H4 (cell line): ENCODE measurements at regions not wholly inside any gene's neighbourhood (a gene's known extent, or its start where the extent isn't known, plus 50 kb on each side); places are given as distances from the start of the nearest gene placed in this dataset.

Source experiments
- DNase-seq: peaks from one replicate; pipeline ENCODE4 v3.0.0-alpha.2; 2015; ENCODE audit warnings: low spot score

DNA sequence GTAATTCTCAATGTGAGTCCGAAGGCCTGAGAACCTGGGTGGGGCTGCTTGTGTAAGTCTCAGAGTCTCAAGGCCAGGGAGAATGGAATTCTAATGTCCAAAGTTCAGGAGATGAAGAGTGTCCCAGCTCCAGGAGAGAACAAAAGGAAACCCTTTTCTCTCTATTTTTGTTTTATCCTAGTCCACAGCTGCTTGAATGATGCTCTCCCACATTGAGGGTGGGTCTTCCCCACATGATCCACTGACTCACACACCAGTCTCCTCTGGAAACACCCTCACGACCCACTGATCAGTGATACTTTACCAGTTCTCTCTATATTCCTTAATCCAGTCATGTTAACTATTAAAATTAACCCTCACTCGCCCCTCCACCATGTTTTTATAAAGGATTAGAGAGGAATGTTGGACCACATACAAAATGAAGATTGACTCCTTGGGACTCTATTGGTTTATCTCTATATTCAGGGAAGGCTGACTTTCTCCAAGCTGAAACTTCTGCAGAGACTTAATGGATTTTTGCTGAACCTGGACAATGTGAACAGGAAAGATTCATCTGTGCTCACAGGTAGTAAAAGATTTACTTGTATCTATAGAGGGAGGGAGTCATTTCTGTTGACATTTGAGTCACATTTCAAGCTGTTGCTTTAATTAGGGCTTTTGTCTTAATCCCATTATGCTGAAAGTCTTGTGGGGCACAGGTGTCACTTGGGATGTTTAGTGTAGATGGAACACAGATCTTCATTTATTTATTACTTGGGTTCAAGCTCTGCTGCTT lies 1061.0 kb upstream of the TMEM132C start:
- no peak for DNase-seq

DNA sequence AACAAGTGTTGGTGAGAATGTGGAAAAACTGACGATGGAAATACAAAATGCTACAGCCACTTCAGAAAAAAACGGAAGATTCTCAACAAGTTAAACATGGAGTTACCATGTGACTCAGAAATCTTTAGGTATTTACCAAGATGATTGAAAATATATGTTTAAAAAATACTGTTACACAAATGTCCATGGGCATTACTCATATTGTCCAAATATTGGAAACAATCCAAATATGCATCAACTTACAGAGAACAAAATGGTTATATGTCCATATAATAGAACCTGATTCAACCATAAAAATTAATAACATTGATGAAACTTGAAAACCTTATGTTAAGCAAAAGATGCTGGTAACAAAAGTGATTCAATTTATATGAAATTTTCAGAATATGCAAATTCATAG lies 1057.7 kb upstream of the TMEM132C start:
- no peak for DNase-seq

DNA sequence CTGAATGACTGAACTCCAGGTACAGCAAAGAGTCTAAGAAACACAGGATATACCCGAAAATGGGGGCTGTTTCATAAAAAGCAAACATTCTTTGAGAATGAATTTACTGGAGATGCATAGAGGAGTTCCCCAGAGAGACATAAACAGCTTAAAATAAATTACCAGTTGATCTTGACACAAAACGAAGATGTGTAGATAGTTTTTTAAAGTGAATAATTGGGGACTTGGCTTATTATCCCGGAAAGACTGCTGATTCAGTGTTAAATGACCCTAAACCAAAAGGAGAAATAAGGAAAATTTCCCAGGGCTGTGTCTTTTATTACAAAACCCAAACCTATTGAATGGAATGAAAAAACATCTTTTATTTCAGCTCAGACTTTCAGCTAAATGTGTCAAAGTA lies 1052.8 kb upstream of the TMEM132C start:
- DNase-seq: no peak

DNA sequence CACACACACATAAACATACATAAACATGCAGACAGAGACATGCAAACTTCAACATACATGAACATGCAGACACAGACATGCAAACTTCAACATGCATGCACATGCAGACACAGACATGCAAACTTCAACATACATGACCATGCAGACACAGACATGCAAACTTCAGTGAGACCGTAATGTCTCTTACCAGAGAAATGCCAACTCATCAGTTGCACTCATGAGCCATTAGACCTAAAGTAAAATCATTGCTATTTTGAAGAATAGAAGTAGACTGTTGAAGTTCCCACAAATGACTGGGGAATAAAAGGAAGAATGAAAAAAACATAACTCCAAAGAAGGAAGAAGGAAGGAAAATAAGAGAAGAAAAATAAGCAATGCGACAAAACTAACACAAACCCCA lies 1044.0 kb upstream of the TMEM132C start:
- DNase-seq: no peak

DNA sequence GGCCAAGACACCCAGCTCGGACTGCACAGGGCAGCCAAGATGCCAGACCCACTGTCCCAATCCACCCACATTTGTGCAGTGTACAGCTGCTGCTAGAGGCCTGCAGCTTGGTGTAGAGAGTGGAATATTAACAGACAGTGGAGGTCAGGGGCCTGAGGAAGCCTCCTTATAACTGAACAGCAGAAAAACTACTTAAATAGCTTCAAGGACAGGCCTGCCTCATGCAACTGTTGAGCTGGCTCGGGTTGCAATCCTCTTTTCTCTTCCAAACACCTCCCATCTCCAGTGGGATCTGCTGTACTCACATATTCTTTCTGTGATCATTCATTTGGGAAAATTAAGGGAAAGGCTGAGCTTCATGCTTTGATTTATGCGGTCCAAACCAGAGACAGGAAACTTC lies 1043.2 kb upstream of the TMEM132C start:
- DNase-seq: no peak

DNA sequence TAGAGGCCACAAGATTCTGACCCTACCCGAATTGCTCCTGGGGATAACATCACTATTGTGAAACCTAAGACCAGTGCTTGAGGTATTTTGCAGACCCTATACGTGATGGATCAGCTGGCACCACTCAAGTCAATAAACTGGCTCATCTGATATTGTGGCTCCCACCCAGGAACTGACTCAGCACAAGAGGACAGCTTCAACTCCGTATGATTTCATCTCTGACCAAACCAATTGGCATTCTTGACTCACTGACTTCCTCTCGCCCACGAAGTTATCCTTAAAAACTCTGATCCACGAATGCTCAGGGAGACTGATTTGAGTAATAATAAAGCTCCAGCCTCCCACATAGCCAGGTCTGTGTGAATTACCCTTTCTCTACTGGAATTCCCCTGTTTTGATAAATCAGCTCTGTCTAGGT lies 1036.1 kb upstream of the TMEM132C start:
- DNase-seq: peak; percentile 70

DNA sequence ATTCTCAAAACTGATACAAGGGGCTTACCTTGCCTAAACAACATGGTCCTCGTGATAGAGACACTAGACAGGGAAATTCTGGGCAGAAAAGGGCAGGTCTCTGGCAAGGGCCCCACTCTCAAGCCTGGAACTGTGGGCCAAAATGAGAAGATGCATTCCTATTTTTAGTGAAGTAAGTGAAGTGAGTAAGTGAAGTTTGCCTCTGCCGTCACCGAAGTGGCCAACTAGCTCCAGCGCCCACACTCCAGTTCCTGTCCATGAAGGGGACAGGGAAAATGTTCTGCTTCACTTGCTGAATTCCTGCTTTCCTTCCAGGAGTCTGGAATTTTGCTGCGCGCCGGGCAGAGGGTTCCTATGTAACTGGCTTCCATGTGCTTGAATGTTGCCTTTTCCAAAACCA lies 1035.6 kb upstream of the TMEM132C start:
- no peak for DNase-seq

DNA sequence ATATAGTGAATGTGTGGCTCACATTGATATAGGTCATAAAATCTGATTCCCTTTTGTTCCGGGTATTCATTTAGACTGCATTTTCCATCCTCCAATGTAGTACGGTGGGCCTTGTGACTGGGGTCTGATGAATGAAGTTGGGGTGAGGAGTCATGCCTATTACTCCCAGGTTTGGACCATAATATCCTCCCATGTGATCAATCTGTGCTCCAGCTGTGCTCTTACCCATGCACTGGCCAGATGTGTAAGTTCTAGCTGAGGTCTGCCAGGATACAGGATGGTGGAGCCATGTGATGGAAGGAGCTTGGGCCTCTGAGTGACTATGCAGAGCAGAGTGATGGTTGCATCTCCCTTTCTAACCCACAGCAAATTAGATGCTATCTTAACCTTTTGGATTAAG lies 1034.0 kb upstream of the TMEM132C start:
- DNase-seq: no peak

DNA sequence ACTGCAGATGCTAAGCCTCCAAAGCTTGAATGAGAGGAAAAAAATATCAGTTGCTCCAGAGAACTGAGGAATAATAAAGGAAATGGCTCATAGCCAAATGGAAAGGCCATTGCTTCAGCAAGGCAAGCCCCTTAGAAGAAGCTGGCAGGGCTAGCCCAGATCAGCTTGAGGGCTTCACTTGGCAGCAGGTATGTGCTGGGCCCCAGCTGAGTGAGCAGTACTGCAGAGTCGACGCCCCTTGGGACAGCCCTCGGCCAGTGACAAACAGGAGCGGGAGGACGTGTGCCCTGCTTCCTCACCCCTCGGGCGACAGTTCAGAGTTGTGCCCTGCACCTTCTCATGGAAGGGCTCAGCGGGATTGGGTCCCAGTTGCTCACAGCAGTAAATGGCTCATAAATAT lies 1031.2 kb upstream of the TMEM132C start:
- DNase-seq: no peak

DNA sequence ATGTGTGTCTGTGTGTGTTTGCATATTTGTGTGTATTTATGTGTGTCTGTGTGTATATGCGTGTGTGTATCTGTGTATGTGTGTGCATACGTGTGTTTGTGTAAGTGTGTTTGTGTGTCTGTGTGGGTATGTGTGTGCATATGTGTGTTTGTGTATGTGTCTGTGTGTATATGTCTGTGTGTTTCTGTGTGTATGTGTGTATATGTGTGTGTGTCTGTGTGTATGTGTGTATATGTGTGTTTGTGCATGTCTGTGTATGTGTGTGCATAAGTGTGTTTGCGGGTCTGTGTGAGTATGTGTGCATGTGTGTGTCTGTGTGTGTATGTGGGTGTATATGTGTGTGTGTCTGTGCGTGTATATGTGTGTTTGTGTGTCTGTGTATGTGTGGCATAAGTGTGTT lies 1030.5 kb upstream of the TMEM132C start:
- DNase-seq: no peak

DNA sequence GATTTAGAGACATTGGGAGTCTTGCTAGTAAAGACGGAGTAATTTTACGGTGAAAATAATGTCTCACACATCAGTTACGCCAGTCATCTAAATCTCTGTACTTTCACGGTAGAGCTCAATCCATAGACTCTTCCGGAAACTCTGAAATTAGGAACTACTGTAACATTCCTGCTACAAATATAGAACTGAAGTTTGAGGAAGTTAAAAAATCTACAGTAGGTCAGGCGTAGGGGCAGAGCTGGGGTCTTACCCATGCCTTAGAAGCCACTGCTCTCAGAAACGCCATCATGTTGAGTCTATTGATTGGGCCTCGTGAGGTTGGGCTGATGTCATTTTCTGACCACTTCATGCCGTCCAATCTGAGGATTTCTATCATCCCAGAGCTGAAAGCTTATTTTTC lies 1029.8 kb upstream of the TMEM132C start:
- no peak for DNase-seq

DNA sequence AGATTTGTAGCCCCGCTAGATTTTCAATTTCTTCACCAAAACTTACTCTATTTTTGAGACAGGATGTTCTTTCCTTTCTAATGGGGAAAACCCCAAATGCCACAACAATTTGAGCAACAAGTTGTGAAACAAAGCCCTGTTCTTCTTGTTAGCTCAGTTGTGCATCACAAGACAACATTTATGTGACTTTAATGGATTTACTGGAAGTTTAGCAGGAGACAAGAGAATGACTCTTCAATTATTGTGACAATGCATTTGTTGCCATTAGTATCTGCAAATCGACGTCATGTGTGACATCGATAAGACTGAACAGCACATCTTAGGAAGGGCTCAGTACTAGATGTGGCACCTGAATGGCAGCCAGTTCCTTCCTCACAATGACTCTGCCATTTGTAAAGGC lies 1028.9 kb upstream of the TMEM132C start:
- no peak for DNase-seq

DNA sequence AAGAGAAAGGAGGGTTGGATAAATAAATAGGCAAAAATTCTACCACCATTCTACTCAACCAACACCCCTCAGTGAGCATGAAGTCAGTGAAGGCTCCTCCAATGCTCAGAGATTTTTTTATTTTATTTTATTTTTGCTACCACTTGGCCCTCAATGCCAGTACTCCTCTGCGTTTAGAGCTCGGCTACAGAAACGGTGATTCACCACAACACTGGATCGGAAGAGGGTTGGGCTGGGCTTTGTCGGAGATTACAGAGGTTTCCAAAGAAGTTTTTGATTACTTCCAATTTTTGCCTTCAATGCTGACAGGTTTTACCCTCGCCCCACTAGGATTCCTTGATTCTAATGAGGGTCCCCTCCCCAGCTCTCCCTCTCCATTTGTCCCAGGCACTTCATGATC lies 1027.2 kb upstream of the TMEM132C start:
- no peak for DNase-seq

DNA sequence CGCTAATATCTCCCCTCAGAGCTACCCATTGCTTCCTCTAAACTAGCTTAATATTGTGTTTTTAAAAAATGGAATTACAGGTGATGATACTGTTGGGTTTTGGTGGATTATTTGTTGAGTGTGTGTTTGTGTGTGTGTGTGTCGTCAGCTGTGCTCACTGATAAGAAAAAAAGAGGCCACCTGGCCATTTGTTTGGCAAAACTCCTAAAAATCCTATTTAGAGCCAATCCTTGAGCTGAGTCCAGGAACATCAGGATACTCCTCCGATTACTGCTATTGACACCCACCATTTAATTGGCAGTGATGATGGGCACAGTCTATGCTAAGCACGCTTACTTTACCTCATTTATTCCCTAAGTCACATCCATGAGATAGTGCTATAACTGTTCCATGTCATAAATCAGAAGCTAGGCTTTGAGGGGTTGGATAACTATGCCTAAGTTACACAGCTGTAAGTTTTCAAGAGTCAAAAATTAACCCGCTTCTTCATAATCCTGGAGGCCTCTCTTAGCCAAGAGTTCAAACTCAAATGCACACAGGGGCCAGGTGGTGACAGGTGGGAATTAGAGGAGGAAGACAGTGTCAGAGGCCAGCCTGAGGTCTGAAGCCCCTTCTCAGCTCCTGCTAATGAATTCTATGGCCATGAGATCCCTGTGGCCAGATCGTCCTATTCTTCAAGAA lies 1026.6 kb upstream of the TMEM132C start:
- no peak for DNase-seq

DNA sequence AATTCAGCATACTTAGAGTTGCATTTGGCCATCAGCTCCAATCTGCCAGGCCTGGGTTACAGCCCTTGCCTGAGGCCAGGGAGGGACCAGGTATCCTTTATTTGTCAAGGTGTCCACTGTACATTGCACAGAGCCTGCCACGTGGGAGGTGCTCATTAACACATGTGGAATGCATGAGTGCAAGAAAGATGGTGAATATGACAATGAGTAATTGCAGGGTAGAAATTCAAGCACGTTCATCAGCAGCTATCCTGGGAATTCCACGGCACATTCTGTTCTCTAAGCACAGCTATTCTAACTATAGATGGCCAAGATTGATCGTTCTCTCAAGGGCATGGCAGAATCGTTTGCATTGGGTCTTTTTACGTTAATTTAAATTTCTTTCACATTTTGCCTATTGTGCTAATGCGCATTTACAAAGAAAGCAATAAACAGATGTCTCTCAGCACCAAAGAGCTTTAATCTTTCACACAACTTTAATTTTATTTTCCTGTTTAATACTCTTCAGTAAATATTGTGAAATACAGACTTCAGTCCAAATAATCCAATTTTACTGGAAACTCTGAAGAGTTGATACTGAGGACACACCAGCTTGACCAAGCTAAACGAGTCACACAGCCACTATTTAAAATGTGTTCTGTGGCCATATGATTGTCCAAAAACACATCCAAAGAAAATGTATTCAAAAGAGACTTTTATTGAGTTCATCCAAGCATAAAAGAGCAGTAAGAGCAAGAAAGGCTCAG lies 1025.7 kb upstream of the TMEM132C start:
- no peak for DNase-seq

DNA sequence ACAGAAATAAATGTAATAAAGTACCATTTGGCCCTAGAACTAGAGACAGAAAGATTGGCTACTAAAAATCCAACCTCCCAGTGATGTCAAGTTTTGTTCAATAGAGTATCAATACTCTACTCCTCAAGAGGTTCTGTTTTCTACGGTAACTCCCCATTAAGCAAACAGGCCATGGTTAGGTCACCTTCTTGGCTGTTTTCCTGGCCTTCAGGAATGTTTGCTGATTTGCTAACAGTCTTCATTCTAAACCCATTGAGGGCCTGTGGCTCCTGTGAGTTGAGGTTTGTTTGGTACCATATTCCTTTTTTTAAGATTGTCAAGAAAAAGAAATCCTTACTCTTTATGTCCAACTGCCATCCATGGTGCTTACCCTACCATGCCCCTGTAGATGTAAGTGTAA lies 1022.0 kb upstream of the TMEM132C start:
- no peak for DNase-seq

DNA sequence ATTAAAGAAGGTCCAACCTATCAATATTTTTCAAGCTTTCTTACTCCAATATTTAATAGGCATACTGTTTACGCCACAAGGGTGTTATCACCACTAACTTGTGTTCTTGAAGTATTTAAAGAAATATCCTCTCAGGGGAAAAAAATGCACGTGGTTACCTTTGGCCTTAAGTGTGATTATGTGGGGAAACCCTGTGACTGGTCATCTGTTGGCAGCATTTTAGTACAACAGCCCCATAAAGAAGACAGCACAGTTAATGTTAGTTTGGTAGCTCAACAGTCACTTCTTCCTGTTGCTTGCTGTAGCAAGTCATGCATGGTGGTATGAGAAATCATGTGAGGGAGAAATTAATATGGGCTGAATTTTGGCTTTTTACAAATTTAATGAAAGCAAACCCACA lies 1021.5 kb upstream of the TMEM132C start:
- no peak for DNase-seq

DNA sequence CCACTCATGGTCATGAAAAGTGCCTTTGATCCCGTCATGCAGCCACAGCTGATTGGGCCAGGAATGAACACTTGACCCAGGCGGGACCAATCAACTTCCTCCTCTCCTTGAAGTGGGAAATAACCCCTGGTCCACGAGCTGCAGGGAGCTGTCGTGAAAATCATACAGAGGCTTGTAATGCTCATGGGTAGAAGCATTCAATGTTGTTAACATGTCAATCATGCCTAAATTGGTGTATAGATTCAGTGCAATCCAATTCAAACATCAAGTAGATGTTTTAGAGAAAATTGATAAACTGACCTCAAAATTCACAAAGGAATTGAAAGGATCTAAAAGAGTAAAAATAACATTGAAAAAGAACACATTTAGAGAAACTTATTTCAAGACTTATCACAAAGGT lies 1019.0 kb upstream of the TMEM132C start:
- no peak for DNase-seq

DNA sequence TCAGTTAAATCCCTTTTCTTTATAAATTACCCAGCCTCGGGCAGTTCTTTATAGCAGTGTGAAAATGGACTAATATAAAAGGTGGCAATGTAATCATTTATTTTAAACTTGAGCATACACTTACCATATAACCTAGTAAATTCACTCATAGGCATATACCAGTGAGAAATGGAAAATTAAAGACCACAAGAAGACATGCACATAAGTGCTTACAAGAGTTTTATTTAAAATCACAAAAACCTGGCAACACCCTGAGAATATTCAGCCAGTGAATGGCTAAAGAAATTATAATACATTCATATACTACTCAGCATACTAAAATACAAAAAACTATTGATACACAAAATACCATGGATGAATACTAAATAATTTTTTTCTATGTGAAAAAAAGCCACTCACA lies 1017.5 kb upstream of the TMEM132C start:
- no peak for DNase-seq

DNA sequence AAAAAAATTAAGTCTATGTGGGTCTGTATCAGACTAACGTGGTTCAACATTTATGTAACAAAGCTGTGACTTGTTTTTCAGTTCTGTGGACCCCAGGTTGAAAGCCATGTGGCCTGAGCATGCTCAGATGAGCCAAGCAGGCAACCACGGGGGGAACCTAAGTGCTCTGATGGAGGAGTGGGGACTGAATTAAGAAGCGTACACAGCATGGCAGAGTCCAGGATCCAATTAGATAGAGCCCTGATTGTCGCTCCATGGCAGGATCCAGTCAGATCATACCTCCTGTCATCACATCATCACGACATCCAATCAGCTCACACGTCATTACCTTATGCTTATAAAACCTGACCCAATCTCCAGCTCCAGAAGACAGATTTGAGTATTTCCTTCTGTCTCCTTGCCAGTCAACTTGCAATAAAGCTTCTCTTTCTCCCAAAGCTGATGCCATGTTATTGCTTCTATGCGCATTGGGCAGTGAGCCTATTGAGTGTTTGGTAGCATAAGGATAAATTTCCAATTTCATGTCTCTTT lies 1013.1 kb upstream of the TMEM132C start:
- no peak for DNase-seq

DNA sequence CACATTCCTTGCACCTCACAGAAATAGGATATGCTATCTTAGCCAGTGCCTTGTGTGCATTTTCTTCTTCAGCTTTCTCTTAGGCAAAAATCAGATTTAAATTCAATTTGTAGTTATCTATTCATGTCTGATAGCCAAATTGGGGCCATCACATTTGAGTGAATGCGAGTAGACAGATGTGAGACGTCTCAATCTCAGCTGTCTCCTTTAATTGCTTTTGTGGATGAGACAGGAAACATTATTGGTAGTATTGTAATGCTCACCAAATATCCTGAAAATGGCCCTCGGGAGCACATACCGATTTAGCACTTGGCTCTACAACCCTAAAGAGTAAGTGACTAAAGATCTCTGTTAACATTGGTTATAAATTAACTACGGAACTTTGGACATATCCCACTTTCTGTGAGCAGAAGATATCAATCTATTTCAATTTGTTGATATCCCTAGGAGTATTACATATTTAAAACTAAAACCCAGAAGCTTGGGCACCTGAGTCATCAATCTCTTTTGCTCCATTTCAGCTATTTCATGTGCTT lies 1012.5 kb upstream of the TMEM132C start:
- no peak for DNase-seq

DNA sequence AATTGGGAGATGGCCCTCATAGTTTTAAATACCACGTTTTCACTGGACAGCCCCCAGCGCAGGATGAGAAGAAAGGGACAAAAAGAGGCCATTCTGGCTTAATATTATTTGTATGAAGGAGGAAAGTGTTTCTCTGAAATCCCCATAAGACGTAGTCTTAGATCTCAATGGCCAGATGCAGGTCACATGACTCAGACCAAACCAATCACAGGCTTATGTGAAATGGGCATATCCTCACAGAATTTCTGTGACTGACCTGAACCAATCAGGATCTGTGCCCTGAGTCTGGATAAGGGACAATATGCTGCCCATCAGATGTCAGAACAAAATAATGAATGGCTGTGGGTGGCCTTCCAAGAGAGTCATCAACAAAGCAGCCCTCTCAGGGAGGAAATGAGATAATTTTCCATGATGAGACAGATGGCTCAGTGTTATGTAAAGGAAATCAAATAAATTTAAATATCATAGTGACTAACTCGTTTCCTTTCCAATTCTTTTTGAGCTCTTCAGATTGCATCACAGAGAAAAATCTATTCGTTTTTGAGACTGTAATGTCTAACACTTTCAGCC lies 1009.5 kb upstream of the TMEM132C start:
- no peak for DNase-seq
